Colonic mucosa (tissue), 4 donors: ENCODE measurements at regions not wholly inside any gene's neighbourhood (a gene's known extent, or its start where the extent isn't known, plus 50 kb on each side); places are given as distances from the start of the nearest gene placed in this dataset.
"Not testable (repeated sequence)": the region's sequence is repeated elsewhere in the genome, so short reads cannot be mapped to it uniquely, and the experiment has no call there.

Experiments
- DNase-seq: peaks from one replicate; pipeline ENCODE4 v3.0.0-alpha.2; 2020
- H3K27ac ChIP-seq: fragments of 200-600 bp; one replicate; pipeline ENCODE4 v1.8.0; 2021
- H3K27me3 ChIP-seq: fragments of 200-600 bp; one replicate; pipeline ENCODE4 v1.8.0; 2021
- H3K36me3 ChIP-seq: fragments of 200-600 bp; one replicate; pipeline ENCODE4 v1.8.0; 2021
- H3K4me1 ChIP-seq: fragments of 200-600 bp; one replicate; pipeline ENCODE4 v1.8.0; 2021; ENCODE audit warnings: mild to moderate bottlenecking
- H3K4me3 ChIP-seq: fragments of 200-600 bp; one replicate; pipeline ENCODE4 v1.8.0; 2021
- H3K9ac ChIP-seq, 2 donors: one replicate each; pipeline ENCODE4 v1.7.0; 2013; ENCODE audit warnings: control low read depth in 2 of 2, low read depth in 2 of 2, low read length in 2 of 2
- H3K9me3 ChIP-seq: fragments of 200-600 bp; one replicate; pipeline ENCODE4 v1.8.0; 2021
- intact Hi-C: fragments of 100-400 bp; cut with DNase I; formaldehyde crosslinking; loops from one replicate; pipeline ENCODE4 v1.14.1; 2022
- TF ChIP-seq, protein P1 (sequence below): fragments of 200-600 bp; IDR thresholded peaks from one replicate; pipeline ENCODE4 v1.8.0; 2022; ENCODE audit warnings: antibody characterized with exemption, mild to moderate bottlenecking
- donor health status: healthy.
- donor health status: DM: no; HTN: no; CAD: no.
- donor health status: DM: no; HTN: no; CAD: no.

DNA sequence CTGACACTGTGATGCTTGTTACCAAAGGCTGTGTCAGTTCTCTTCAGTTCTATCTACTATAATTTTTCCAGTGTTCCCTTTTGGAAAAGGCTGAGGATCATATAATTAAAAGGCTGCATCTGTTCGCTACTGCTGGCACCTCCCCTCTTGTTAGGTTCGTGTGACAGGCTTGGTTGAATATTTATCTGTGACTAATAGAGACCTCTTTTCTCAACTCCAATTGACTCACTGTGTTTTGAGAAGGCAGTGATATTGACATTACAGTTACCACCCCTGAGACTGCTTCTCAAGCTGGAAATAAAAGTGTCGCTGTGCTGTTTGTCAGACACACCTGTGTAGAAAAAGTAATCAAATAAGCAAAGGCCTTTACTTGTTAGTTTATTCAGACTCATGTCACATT, 205.5 kb upstream of the KCNH7 start:
- no peak overlapping the region for H3K9ac ChIP-seq
- no peaks in the 10 kb centered on the region for H3K9me3 ChIP-seq
- no peak overlapping the region for H3K27ac ChIP-seq
- no peaks in the 10 kb centered on the region for H3K27me3 ChIP-seq
- no peaks in the 10 kb centered on the region for H3K36me3 ChIP-seq
- no peak overlapping the region for H3K4me3 ChIP-seq
- no peaks in the 10 kb centered on the region for H3K4me1 ChIP-seq
- intact Hi-C loops, result no loop called here
- DNase-seq, result no peak
- TF ChIP-seq, protein P1, sequence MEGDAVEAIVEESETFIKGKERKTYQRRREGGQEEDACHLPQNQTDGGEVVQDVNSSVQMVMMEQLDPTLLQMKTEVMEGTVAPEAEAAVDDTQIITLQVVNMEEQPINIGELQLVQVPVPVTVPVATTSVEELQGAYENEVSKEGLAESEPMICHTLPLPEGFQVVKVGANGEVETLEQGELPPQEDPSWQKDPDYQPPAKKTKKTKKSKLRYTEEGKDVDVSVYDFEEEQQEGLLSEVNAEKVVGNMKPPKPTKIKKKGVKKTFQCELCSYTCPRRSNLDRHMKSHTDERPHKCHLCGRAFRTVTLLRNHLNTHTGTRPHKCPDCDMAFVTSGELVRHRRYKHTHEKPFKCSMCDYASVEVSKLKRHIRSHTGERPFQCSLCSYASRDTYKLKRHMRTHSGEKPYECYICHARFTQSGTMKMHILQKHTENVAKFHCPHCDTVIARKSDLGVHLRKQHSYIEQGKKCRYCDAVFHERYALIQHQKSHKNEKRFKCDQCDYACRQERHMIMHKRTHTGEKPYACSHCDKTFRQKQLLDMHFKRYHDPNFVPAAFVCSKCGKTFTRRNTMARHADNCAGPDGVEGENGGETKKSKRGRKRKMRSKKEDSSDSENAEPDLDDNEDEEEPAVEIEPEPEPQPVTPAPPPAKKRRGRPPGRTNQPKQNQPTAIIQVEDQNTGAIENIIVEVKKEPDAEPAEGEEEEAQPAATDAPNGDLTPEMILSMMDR, result no peak

DNA sequence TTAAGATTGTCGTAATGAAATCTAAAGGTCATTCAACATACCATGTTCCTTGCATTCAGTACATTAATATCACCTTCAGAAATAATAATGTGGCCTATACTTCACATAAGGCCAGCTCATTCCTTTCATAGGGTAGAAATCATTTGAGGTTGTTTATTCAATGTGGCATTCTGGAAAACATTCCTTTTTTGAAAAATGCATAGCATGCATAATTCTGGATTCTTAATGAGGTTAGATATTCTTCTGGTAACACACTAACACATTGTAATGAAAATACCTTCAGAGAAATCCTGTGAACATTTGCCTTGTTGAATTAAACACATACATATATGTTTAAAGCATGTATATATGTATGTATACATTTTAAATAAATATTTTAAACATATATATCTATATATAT, 204.6 kb upstream of the KCNH7 start:
- Histone ChIP-seq H3K27me3 (no peaks in the 10 kb centered on the region), H3K27ac (no peak overlapping the region), H3K36me3 (no peaks in the 10 kb centered on the region), H3K4me3 (no peak overlapping the region), H3K9ac (no peak overlapping the region), H3K9me3 (no peaks in the 10 kb centered on the region), H3K4me1 (no peaks in the 10 kb centered on the region)
- intact Hi-C loops, result no loop called here
- no peak for DNase-seq
- TF ChIP-seq, protein P1, result no peak

DNA sequence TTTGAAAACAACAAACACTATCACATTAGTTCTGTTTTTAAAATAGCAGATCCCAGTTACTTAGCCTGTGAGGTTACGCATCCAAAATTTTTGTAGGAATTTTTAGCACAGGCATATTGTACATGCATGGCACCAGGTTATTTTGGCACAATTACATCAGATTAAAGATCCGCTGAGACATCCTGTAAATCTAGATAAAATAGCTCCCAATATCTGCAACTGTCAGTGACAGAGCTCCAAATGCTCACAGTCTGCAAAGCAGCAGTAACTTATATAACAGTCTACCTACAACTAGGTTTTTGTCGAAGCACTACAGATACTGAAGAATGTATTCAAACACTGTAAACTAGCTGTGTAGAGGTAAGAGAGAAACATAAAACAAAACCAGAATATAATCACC, 200.7 kb upstream of the KCNH7 start:
- H3K9me3 ChIP-seq, result no peaks in the 10 kb centered on the region
- H3K9ac ChIP-seq, result no peak overlapping the region
- DNase-seq, result no peak
- no peaks in the 10 kb centered on the region for H3K27me3 ChIP-seq
- H3K27ac ChIP-seq, result no peak overlapping the region
- H3K4me3 ChIP-seq, result no peak overlapping the region
- H3K36me3 ChIP-seq, result no peaks in the 10 kb centered on the region
- no peaks in the 10 kb centered on the region for H3K4me1 ChIP-seq
- intact Hi-C loops, result no loop called here
- TF ChIP-seq, protein P1, result no peak

DNA sequence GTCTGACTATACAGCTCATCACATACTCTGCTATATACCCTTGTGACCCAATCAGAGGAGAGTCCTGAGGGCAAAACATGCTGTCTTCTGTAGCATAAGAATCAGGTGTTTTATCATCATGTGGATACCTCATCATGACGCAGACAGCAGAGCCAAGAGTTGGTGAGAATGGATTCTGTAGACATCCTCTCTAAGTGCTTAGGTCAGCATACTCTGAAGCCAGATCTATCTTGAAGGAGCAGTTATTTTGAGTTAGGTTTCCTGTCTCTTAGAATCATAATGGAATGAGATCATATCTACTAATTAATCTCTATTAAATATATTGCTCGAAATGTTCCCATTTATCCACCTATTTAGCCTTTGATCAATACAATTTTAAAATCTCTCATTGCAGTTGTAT, 190.2 kb upstream of the KCNH7 start:
- TF ChIP-seq, protein P1, result no peak
- H3K27ac ChIP-seq, result no peak overlapping the region
- no peak for DNase-seq
- H3K27me3 ChIP-seq, result no peaks in the 10 kb centered on the region
- H3K9me3 ChIP-seq, result no peaks in the 10 kb centered on the region
- no peaks in the 10 kb centered on the region for H3K4me1 ChIP-seq
- no peak overlapping the region for H3K9ac ChIP-seq
- no peak overlapping the region for H3K4me3 ChIP-seq
- intact Hi-C loops, result no loop called here
- H3K36me3 ChIP-seq, result no peaks in the 10 kb centered on the region

DNA sequence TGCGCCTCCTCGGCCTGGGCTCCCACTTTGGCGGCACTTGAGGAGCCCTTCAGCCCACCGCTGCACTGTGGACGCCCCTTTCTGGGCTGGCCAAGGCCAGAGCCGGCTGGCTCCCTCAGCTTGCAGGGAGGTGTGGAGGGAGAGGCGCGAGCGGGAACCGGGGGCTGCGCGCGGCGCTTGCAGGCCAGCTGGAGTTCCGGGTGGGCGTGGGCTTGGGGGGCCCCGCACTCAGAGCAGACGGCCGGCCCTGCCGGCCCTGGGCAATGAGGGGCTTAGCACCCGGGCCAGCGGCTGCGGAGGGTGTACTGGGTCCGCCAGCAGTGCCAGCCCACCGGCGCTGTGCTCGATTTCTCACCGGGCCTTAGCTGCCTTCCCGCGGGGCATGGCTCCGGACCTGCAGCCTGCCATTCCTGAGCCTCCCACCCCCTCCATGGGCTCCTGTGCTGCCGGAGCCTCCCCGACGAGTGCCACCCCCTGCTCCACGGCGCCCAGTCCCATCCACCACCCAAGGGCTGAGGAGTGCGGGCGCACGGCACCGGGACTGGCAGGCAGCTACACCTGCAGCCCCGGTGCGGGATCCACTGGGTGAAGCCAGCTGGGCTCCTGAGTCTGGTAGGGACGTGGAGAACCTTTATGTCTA, 187.7 kb upstream of the KCNH7 start:
- H3K27ac ChIP-seq, H3K4me3 ChIP-seq, H3K9ac ChIP-seq, intact Hi-C loops, H3K27me3 ChIP-seq, H3K9me3 ChIP-seq, H3K4me1 ChIP-seq, DNase-seq, H3K36me3 ChIP-seq: not testable (repeated sequence)

DNA sequence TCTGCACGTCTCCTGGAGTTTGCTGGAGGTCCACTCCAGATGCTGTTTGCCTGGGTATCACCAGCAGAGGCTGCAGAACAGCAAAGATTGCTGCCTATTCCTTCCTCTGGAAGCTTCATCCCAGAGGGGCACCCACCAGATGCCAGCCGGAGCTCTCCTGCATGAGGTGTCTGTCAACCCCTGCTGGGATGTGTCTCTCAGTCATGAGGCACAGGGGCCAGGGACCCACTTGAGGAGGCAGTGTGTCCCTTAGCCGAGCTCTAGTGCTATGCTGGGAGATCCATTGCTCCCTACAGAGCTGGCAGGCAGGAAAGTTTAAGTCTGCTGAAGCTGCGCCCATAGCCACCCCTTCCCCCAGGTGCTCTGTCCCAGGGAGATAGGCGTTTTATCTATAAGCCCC, 178.3 kb upstream of the KCNH7 start:
- H3K9me3 ChIP-seq, H3K27ac ChIP-seq, H3K4me3 ChIP-seq, DNase-seq, H3K36me3 ChIP-seq, H3K27me3 ChIP-seq, H3K4me1 ChIP-seq, H3K9ac ChIP-seq, intact Hi-C loops: not testable (repeated sequence)
